ENCODE measurements at regions not wholly inside any gene's neighbourhood (a gene's known extent, or its start where the extent isn't known, plus 50 kb on each side); places are given as distances from the start of the nearest gene placed in this dataset.

- TF ChIP-seq CTCF (IDR thresholded peaks at IDR 0.05): no peak
- TF ChIP-seq POLR2A (IDR thresholded peaks at IDR 0.05): no peak
These were observed 146.8 kb upstream of the GSE1 start for GRCh38 chr16:85466304-85466700.
